ENCODE measurements at regions not wholly inside any gene's neighbourhood (a gene's known extent, or its start where the extent isn't known, plus 50 kb on each side); places are given as distances from the start of the nearest gene placed in this dataset.
"Not testable (repeated sequence)": the region's sequence is repeated elsewhere in the genome, so short reads cannot be mapped to it uniquely, and the experiment has no call there.

DNA sequence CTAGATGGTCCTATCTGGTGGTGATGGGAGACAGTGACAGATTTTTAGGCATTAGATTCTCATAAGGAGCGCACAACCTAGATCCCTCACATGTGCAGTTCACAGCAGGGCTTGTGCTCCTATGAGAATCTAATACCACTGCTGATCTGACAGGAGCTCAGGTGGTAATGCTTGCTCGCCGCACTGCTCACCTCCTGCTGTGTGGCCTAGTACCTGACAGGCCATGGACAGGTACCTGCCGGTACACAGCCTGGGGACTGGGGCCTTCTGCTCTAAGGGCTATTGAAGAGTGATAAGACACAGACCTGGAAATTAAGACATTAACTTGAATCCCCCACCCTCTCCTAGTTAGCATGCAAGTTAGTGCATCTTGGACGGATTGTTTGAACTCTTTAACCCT, 64.4 kb downstream of the KLRB1 start:
- H3K27ac ChIP-seq; H3K36me3 ChIP-seq; H3K9me3 ChIP-seq; ATAC-seq; H3K27me3 ChIP-seq (ENCODE audit: low read depth); H3K4me3 ChIP-seq; DNase-seq; intact Hi-C loops (cut with DNase I); H3K4me1 ChIP-seq: not testable (repeated sequence)

DNA sequence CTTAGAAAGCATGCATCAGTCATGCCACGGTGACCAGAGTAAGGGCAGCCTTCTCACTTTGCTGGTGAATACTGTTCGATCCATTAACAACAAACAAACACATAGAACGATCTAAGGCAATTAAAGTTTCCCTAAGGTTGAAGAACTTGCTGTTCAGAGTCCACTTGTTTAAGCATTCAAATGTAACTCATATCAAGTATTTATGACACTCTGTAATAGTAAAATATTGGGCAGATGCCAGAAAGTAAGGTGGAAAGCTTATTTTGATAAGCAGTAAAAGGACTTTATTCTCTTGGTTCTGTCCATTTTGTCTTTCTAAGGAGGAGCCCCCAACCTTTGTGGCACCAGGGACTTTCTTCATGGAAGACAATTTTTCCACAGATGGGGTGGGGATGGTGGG, 64.9 kb downstream of the KLRB1 start:
- intact Hi-C loops (cut with DNase I); DNase-seq; H3K27ac ChIP-seq; H3K27me3 ChIP-seq (ENCODE audit: low read depth); H3K4me1 ChIP-seq; H3K4me3 ChIP-seq; H3K36me3 ChIP-seq; H3K9me3 ChIP-seq; ATAC-seq: not testable (repeated sequence)

DNA sequence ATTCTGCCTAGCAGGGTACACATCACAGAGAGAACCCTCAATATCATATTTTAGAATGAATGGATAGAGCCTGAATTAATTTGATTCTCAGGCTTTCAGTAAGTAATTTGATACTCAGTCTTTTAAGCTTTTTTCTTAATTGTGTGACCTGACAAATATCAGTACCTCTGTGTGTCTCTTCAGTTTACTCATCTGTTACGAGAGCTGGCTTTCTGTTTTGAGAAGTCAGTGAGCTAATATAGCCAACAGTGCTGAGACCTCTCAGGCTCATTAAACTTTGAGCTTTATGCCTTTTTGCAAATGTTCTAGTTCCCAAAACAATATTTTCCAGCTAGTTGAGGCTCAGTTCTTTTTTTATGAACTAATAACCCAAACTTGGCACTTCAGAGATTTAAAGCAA, 91.8 kb downstream of the KLRB1 start:
- ATAC-seq; H3K27ac ChIP-seq; H3K27me3 ChIP-seq (ENCODE audit: low read depth); H3K36me3 ChIP-seq; DNase-seq; H3K9me3 ChIP-seq; intact Hi-C loops (cut with DNase I); H3K4me3 ChIP-seq; H3K4me1 ChIP-seq: not testable (repeated sequence)

DNA sequence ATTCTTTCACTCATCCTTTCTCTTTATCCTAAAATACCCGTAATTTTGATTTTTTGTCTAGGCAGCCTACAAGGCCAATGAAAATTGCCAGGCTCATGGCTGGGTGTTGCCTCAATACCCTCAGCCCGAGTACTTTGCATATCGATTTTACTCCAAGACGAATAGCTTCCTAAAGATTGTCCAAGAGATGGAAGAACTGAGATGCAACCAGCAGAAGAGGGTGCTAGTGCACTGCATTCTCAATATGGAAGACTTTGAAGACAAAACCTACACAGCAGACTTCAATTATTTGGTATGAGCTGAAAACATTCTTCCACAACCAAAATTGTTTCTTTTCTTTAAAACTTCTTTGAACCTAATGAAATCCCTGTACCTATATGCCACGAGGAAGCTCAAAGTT, 95.0 kb downstream of the KLRB1 start:
- H3K4me3 ChIP-seq; H3K27ac ChIP-seq; H3K36me3 ChIP-seq; H3K9me3 ChIP-seq; intact Hi-C loops (cut with DNase I); ATAC-seq; H3K4me1 ChIP-seq; H3K27me3 ChIP-seq (ENCODE audit: low read depth); DNase-seq: not testable (repeated sequence)

GRCh38 chr12:9510392-9511011, 97.2 kb downstream of the KLRB1 start:
- H3K36me3 ChIP-seq; DNase-seq; H3K27ac ChIP-seq; H3K4me1 ChIP-seq; H3K4me3 ChIP-seq; intact Hi-C loops (cut with DNase I); H3K9me3 ChIP-seq; H3K27me3 ChIP-seq (ENCODE audit: low read depth); ATAC-seq: not testable (repeated sequence)

GRCh38 chr12:9509464-9510161, 98.1 kb downstream of the KLRB1 start:
- no peak overlapping the region for H3K4me3 ChIP-seq
- H3K36me3 ChIP-seq, result no peaks in the 10 kb centered on the region
- ATAC-seq, result no peak
- no peak overlapping the region for H3K27ac ChIP-seq
- no peaks in the 10 kb centered on the region for H3K9me3 ChIP-seq
- H3K27me3 ChIP-seq (ENCODE audit: low read depth), result no peaks in the 10 kb centered on the region
- intact Hi-C loops (cut with DNase I), result no loop called here
- DNase-seq, result no peak
- no peaks in the 10 kb centered on the region for H3K4me1 ChIP-seq
- TF ChIP-seq, protein P1, sequence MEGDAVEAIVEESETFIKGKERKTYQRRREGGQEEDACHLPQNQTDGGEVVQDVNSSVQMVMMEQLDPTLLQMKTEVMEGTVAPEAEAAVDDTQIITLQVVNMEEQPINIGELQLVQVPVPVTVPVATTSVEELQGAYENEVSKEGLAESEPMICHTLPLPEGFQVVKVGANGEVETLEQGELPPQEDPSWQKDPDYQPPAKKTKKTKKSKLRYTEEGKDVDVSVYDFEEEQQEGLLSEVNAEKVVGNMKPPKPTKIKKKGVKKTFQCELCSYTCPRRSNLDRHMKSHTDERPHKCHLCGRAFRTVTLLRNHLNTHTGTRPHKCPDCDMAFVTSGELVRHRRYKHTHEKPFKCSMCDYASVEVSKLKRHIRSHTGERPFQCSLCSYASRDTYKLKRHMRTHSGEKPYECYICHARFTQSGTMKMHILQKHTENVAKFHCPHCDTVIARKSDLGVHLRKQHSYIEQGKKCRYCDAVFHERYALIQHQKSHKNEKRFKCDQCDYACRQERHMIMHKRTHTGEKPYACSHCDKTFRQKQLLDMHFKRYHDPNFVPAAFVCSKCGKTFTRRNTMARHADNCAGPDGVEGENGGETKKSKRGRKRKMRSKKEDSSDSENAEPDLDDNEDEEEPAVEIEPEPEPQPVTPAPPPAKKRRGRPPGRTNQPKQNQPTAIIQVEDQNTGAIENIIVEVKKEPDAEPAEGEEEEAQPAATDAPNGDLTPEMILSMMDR (IDR thresholded peaks at IDR 0.05), result no peak

DNA sequence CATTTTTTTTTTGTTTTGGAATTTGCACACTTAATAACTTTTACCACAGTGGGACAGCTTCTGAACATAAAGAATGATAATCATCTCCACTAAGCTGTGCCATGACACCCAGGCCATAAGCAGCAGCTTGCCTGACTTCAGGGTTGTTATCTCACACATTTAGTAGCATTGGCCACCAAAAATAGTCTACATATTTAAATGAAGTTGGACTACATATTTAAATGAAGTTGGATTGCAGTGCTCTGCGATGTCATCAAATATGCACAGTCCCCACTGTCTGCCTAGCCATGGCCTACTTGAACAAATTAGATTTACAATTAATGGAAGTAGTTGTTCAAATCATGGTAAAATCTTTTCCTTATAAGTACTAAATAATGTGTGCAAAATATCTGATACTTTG, 101.0 kb downstream of the KLRB1 start:
- no peaks in the 10 kb centered on the region for H3K27me3 ChIP-seq (ENCODE audit: low read depth)
- no peak for ATAC-seq
- H3K4me1 ChIP-seq, result no peaks in the 10 kb centered on the region

DNA sequence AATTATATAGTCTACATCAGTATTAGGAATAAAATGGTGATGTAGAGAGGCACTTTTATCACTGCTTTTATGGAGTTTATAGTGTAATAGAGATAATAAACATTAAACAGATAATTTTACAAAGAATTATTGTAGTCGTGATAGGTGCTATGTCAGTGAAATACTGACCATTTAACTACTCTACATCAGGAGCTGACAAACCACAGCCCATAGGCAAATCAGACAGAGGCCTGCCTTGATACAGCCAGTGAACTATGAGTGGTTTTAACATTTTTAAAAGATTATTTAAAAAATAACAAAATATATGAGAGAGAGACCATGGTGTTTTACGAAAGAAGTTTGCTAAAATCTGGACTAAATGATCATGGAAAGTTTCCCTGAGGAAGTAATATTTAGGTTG, 104.3 kb downstream of the KLRB1 start:
- DNase-seq; H3K9me3 ChIP-seq; H3K36me3 ChIP-seq; H3K4me1 ChIP-seq; ATAC-seq; H3K27ac ChIP-seq; H3K27me3 ChIP-seq (ENCODE audit: low read depth); intact Hi-C loops (cut with DNase I); H3K4me3 ChIP-seq: not testable (repeated sequence)

More for the DNA sequence above, 101.0 kb downstream of the KLRB1 start:
- Histone ChIP-seq H3K27ac (no peak overlapping the region), H3K4me3 (no peak overlapping the region), H3K36me3 (no peaks in the 10 kb centered on the region), H3K9me3 (no peaks in the 10 kb centered on the region)
- no peak for DNase-seq
- TF ChIP-seq, protein P1 (IDR thresholded peaks at IDR 0.05), result no peak
- intact Hi-C loops (cut with DNase I), result no loop called here

DNA sequence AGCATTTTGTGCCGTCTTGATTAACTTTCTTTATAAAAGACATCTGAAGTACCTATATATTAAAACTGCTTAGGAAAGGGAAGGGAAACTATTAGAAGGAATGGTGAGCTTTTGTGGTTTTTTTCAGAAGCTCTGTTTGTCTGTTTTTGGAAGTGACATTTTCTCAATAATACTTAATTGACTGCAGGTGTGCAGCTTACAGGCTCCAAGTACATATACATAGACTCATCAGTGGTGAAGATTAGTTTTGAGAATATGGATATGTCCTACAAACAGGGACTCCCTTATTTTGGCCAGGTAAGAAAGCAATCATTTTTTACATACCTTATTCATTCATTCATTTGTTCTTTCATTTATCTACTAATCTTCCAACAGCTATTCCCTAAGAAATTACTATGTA, 104.9 kb downstream of the KLRB1 start:
- H3K27me3 ChIP-seq (ENCODE audit: low read depth); H3K9me3 ChIP-seq; H3K4me1 ChIP-seq; H3K4me3 ChIP-seq; DNase-seq; ATAC-seq; intact Hi-C loops (cut with DNase I); H3K36me3 ChIP-seq; H3K27ac ChIP-seq: not testable (repeated sequence)

GRCh38 chr12:9493325-9493724, 114.4 kb downstream of the KLRB1 start:
- intact Hi-C loops (cut with DNase I); DNase-seq; H3K9me3 ChIP-seq; H3K27me3 ChIP-seq (ENCODE audit: low read depth); ATAC-seq; H3K4me3 ChIP-seq; H3K36me3 ChIP-seq; H3K27ac ChIP-seq; H3K4me1 ChIP-seq: not testable (repeated sequence)

DNA sequence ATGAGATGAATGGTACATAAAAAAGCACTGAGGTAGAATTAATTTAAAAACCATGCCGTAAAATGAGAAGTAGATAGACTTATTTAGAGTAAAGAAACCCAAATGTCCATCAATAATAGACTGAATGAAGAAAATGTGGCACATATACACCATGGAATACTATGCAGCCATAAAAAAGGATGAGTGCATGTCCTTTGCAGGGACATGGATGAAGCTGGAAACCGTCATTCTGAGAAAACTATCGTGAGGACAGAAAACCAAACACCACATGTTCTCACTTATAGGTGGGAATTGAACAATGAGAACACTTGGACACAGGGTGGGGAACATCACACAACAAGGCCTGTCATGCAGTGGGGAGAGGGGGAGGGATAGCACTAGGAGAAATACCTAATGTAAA, 126.4 kb downstream of the KLRB1 start:
- H3K36me3 ChIP-seq; H3K9me3 ChIP-seq; H3K27ac ChIP-seq; H3K4me3 ChIP-seq; intact Hi-C loops (cut with DNase I); H3K4me1 ChIP-seq; ATAC-seq; H3K27me3 ChIP-seq (ENCODE audit: low read depth); DNase-seq: not testable (repeated sequence)

GRCh38 chr12:9474197-9474596, 133.5 kb downstream of the KLRB1 start:
- H3K27me3 ChIP-seq (ENCODE audit: low read depth); H3K27ac ChIP-seq; H3K9me3 ChIP-seq; ATAC-seq; DNase-seq; H3K4me3 ChIP-seq; H3K4me1 ChIP-seq; H3K36me3 ChIP-seq; intact Hi-C loops (cut with DNase I): not testable (repeated sequence)

Measured in lower lobe of right lung (tissue), 2 donors.